ENCODE measurements at regions not wholly inside any gene's neighbourhood (a gene's known extent, or its start where the extent isn't known, plus 50 kb on each side); places are given as distances from the start of the nearest gene placed in this dataset.
A peak's percentile ranks its signal among the peaks of the same experiment; 100 is the strongest.

- H3K27me3 Mint-ChIP-seq: no peaks in the 10 kb centered on the region
- TF ChIP-seq CTCF (IDR thresholded peaks at IDR 0.05; ENCODE audit: unreplicated experiment): peak; percentile 72
- peaks cover 11% of the 10 kb centered on the region for H3K4me1 Mint-ChIP-seq (ENCODE audit: low read depth)
- H3K27ac Mint-ChIP-seq: no peak overlapping the region
- H3K9me3 Mint-ChIP-seq (ENCODE audit: low read depth): no peaks in the 10 kb centered on the region
- H3K4me3 Mint-ChIP-seq (ENCODE audit: low read depth): no peak overlapping the region
- peak; percentile 41 for DNase-seq (ENCODE audit: low spot score, unreplicated experiment)
- H3K36me3 Mint-ChIP-seq (ENCODE audit: insufficient read depth): no peaks in the 10 kb centered on the region
These were observed 243.5 kb upstream of the CAND1 start for GRCh38 chr12:67025543-67026114.

GRCh38 chr12:67026487-67027246 is 242.5 kb upstream of the CAND1 start:
- Mint-ChIP-seq H3K9me3 (ENCODE audit: low read depth) (no peaks in the 10 kb centered on the region), H3K36me3 (ENCODE audit: insufficient read depth) (no peaks in the 10 kb centered on the region), H3K27ac (no peak overlapping the region), H3K4me1 (ENCODE audit: low read depth) (peaks cover 11% of the 10 kb centered on the region), H3K4me3 (ENCODE audit: low read depth) (no peak overlapping the region), H3K27me3 (no peaks in the 10 kb centered on the region)
- DNase-seq (ENCODE audit: low spot score, unreplicated experiment): no peak
- no peak for TF ChIP-seq CTCF (IDR thresholded peaks at IDR 0.05; ENCODE audit: unreplicated experiment)

- no peaks in the 10 kb centered on the region for H3K27me3 Mint-ChIP-seq
- no peak for DNase-seq (ENCODE audit: low spot score, unreplicated experiment)
- H3K4me1 Mint-ChIP-seq (ENCODE audit: low read depth): peaks cover 11% of the 10 kb centered on the region
- no peaks in the 10 kb centered on the region for H3K9me3 Mint-ChIP-seq (ENCODE audit: low read depth)
- no peak overlapping the region for H3K27ac Mint-ChIP-seq
- H3K36me3 Mint-ChIP-seq (ENCODE audit: insufficient read depth): no peaks in the 10 kb centered on the region
- no peak overlapping the region for H3K4me3 Mint-ChIP-seq (ENCODE audit: low read depth)
- no peak for TF ChIP-seq CTCF (IDR thresholded peaks at IDR 0.05; ENCODE audit: unreplicated experiment)
These were observed 240.6 kb upstream of the CAND1 start for GRCh38 chr12:67028529-67028928.

- no peak for TF ChIP-seq CTCF (IDR thresholded peaks at IDR 0.05; ENCODE audit: unreplicated experiment)
- no peak overlapping the region for H3K27ac Mint-ChIP-seq
- peaks cover 12% of the 10 kb centered on the region for H3K4me1 Mint-ChIP-seq (ENCODE audit: low read depth)
- no peaks in the 10 kb centered on the region for H3K27me3 Mint-ChIP-seq
- DNase-seq (ENCODE audit: low spot score, unreplicated experiment): no peak
- H3K4me3 Mint-ChIP-seq (ENCODE audit: low read depth): no peak overlapping the region
- H3K36me3 Mint-ChIP-seq (ENCODE audit: insufficient read depth): peaks cover 2% of the 10 kb centered on the region
- H3K9me3 Mint-ChIP-seq (ENCODE audit: low read depth): no peaks in the 10 kb centered on the region
These were observed 234.9 kb upstream of the CAND1 start for GRCh38 chr12:67034110-67034879.

GRCh38 chr12:67035121-67035520 is 234.0 kb upstream of the CAND1 start:
- Mint-ChIP-seq H3K4me1 (ENCODE audit: low read depth) (peaks cover 14% of the 10 kb centered on the region), H3K27ac (no peak overlapping the region), H3K4me3 (ENCODE audit: low read depth) (no peak overlapping the region), H3K36me3 (ENCODE audit: insufficient read depth) (peaks cover 2% of the 10 kb centered on the region), H3K9me3 (ENCODE audit: low read depth) (no peaks in the 10 kb centered on the region), H3K27me3 (no peaks in the 10 kb centered on the region)
- DNase-seq (ENCODE audit: low spot score, unreplicated experiment): no peak
- no peak for TF ChIP-seq CTCF (IDR thresholded peaks at IDR 0.05; ENCODE audit: unreplicated experiment)
